OCI-LY1 (cell line): ENCODE measurements at regions not wholly inside any gene's neighbourhood (a gene's known extent, or its start where the extent isn't known, plus 50 kb on each side); places are given as distances from the start of the nearest gene placed in this dataset.

Source experiments
- H2AFZ ChIP-seq: fragments of 200-600 bp; sonication (generic), shearing (Covaris generic); 2 replicates; pipeline ENCODE4 v1.6.0; 2014; ENCODE audit warnings: antibody characterized with exemption, mild to moderate bottlenecking, low read length
- H3F3A ChIP-seq: fragments of 200-600 bp; sonication (generic), shearing (Covaris generic); 2 replicates; pipeline ENCODE4 v1.6.0; 2014; ENCODE audit warnings: mild to moderate bottlenecking, antibody characterized with exemption, low read length, moderate library complexity; ENCODE audit not compliant: insufficient read depth
- H3K27ac ChIP-seq: fragments of 200-600 bp; sonication (generic); 2 replicates; pipeline ENCODE4 v1.5.1; 2014; ENCODE audit warnings: low read length, mixed run types, mild to moderate bottlenecking, low read depth; ENCODE audit not compliant: poor library complexity, severe bottlenecking
- H3K27me3 ChIP-seq: fragments of 200-600 bp; sonication (generic); 2 replicates; pipeline ENCODE4 v1.6.0; 2014; ENCODE audit warnings: antibody characterized with exemption, mild to moderate bottlenecking, low read length, moderate library complexity; ENCODE audit not compliant: insufficient read depth
- H3K36me3 ChIP-seq: fragments of 200-600 bp; sonication (generic); 2 replicates; pipeline ENCODE4 v1.6.1; 2014; ENCODE audit warnings: mild to moderate bottlenecking, antibody characterized with exemption, low read length, moderate library complexity, mixed read lengths; ENCODE audit not compliant: insufficient read depth
- H3K4me1 ChIP-seq: fragments of 200-600 bp; sonication (generic); 2 replicates; pipeline ENCODE4 v1.5.1; 2014; ENCODE audit warnings: mild to moderate bottlenecking, low read length, moderate library complexity; ENCODE audit not compliant: insufficient read depth, severe bottlenecking
- H3K4me2 ChIP-seq: fragments of 200-600 bp; sonication (generic), shearing (Covaris generic); 2 replicates; pipeline ENCODE4 v1.6.1; 2014; ENCODE audit warnings: low read length
- H3K4me3 ChIP-seq: fragments of 200-600 bp; sonication (generic); 2 replicates; pipeline ENCODE4 v1.5.1; 2014; ENCODE audit warnings: low read length, low read depth, mild to moderate bottlenecking, mixed read lengths; ENCODE audit not compliant: poor library complexity, severe bottlenecking
- H3K79me2 ChIP-seq: fragments of 200-600 bp; shearing (Covaris generic); 2 replicates; pipeline ENCODE4 v1.6.1; 2016; ENCODE audit warnings: mixed run types, low read length, mixed read lengths; ENCODE audit not compliant: insufficient read depth
- H3K9ac ChIP-seq: fragments of 200-600 bp; sonication (generic), shearing (Covaris generic); 2 replicates; pipeline ENCODE4 v1.6.1; 2014; ENCODE audit warnings: mild to moderate bottlenecking, low read length, mixed read lengths
- H3K9me2 ChIP-seq: fragments of 200-600 bp; sonication (generic), shearing (Covaris generic); 2 replicates; pipeline ENCODE4 v1.6.1; 2014; ENCODE audit warnings: low read depth, mild to moderate bottlenecking, low read length, mixed read lengths
- H3K9me3 ChIP-seq: fragments of 200-600 bp; shearing (Covaris generic); 2 replicates; pipeline ENCODE4 v1.6.1; 2014; ENCODE audit warnings: low read length, mixed read lengths
- H4K20me1 ChIP-seq: fragments of 200-600 bp; sonication (generic), shearing (Covaris generic); 2 replicates; pipeline ENCODE4 v1.6.0; 2016; ENCODE audit warnings: mild to moderate bottlenecking, low read length; ENCODE audit not compliant: insufficient read depth
- EZH2 ChIP-seq: fragments of 200-600 bp; sonication (generic), shearing (Covaris generic); IDR thresholded peaks from 2 replicates; pipeline ENCODE4 v1.8.0; 2017; ENCODE audit warnings: borderline replicate concordance, mixed run types, mild to moderate bottlenecking, antibody characterized with exemption, low read length, moderate library complexity, mixed read lengths
- TF ChIP-seq, protein P1 (sequence below): fragments of 200-600 bp; sonication (generic), shearing (Covaris generic); IDR thresholded peaks from 2 replicates; pipeline ENCODE4 v1.5.1; 2017; ENCODE audit warnings: mild to moderate bottlenecking, antibody characterized with exemption, low read length, moderate library complexity, mixed read lengths

DNA sequence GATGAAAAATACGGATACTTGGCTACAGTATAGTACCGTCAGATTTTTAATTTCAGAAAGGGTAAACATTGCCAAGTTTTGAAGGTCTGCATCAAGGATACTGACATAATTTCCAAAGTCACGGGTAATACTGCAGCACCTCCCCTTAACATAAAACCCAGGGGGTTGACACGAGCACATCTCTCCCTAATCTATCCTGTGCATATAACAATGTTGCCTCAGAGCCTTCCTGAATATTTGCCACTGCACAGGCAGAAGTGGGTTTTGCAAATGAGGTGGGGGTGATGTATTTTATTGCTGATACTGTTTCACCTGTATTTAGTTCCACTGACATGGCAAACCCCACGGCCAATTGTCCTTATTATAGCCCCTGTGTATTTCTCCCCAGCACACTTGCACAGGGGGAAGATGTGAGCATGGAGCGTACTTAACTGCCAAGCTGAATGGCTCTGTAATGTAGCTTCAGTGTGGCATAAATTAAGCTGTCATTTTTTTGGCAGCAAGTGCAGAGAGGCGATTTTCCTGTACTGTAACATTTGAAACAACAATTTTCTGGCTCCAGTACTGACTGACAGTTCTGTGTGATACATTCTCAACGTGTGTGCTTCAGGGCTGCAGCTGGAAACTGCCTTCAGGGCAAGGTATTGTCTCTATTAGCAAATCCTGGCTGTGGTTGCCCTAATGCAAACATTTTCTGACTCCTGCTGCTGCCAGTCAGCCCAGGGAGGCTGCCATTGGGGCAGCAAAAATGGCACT lies 299.6 kb upstream of the SP4 start:
- no peak for TF ChIP-seq EZH2
- TF ChIP-seq, protein P1, sequence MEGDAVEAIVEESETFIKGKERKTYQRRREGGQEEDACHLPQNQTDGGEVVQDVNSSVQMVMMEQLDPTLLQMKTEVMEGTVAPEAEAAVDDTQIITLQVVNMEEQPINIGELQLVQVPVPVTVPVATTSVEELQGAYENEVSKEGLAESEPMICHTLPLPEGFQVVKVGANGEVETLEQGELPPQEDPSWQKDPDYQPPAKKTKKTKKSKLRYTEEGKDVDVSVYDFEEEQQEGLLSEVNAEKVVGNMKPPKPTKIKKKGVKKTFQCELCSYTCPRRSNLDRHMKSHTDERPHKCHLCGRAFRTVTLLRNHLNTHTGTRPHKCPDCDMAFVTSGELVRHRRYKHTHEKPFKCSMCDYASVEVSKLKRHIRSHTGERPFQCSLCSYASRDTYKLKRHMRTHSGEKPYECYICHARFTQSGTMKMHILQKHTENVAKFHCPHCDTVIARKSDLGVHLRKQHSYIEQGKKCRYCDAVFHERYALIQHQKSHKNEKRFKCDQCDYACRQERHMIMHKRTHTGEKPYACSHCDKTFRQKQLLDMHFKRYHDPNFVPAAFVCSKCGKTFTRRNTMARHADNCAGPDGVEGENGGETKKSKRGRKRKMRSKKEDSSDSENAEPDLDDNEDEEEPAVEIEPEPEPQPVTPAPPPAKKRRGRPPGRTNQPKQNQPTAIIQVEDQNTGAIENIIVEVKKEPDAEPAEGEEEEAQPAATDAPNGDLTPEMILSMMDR = no peak
- H3K4me3 ChIP-seq = no peak overlapping the region
- H3K4me2 ChIP-seq = no peak overlapping the region
- no peak overlapping the region for H2AFZ ChIP-seq
- H4K20me1 ChIP-seq = no peaks in the 10 kb centered on the region
- H3K36me3 ChIP-seq = no peaks in the 10 kb centered on the region
- no peaks in the 10 kb centered on the region for H3K9me3 ChIP-seq
- H3K4me1 ChIP-seq = no peaks in the 10 kb centered on the region
- H3K9me2 ChIP-seq = no peaks in the 10 kb centered on the region
- H3K79me2 ChIP-seq = no peaks in the 10 kb centered on the region
- no peak overlapping the region for H3K9ac ChIP-seq
- no peaks in the 10 kb centered on the region for H3K27me3 ChIP-seq
- no peaks in the 10 kb centered on the region for H3F3A ChIP-seq
- no peak overlapping the region for H3K27ac ChIP-seq

DNA sequence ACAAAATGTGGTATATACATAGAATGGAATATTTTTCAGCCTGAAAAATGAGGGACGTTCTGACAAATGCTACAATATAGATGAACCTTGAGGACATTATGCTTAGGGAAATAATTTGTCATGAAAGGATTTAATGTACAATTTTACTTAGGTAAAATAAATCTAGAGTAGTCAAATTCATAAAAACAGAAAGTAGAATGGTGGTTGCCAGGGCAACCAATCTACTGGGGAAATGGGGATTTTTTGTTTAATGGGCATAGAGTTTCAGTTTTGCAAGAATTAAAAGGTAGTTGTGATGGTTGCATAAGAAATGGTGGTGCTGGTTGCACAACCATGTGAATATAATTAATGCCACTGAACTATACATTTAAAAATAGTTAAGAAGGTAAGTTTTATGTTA lies 296.0 kb upstream of the SP4 start:
- Histone ChIP-seq H4K20me1 (no peaks in the 10 kb centered on the region), H3K79me2 (no peaks in the 10 kb centered on the region), H3K27ac (no peak overlapping the region), H3K36me3 (no peaks in the 10 kb centered on the region), H2AFZ (no peak overlapping the region), H3K9ac (no peak overlapping the region), H3K4me3 (no peak overlapping the region), H3K27me3 (no peaks in the 10 kb centered on the region), H3K4me2 (no peak overlapping the region), H3K9me2 (no peaks in the 10 kb centered on the region), H3K9me3 (no peaks in the 10 kb centered on the region), H3F3A (no peaks in the 10 kb centered on the region), H3K4me1 (no peaks in the 10 kb centered on the region)
- TF ChIP-seq, protein P1 = no peak
- no peak for TF ChIP-seq EZH2

DNA sequence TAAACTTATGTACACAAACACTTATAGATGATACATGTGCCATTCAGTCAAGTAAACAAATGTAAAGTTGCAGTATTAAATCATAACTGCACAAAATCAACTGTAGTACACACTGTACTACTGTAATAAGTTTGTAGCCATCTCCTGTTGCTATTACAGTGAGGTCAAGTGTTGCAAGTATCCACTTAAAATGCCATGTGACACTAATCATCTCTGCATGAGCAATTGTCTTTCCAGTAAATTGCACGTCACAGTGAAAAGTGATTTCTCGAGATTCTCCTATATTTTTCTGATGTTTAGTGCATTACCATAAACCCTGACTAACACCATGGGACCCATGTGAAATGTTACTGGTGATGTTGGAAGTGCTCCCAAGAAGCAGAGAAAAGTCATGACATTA lies 293.3 kb upstream of the SP4 start:
- H3K9me2 ChIP-seq = no peaks in the 10 kb centered on the region
- H3K4me2 ChIP-seq = no peak overlapping the region
- H3K4me1 ChIP-seq = no peaks in the 10 kb centered on the region
- no peaks in the 10 kb centered on the region for H3F3A ChIP-seq
- H3K27me3 ChIP-seq = no peaks in the 10 kb centered on the region
- H3K9ac ChIP-seq = no peak overlapping the region
- no peaks in the 10 kb centered on the region for H3K36me3 ChIP-seq
- H2AFZ ChIP-seq = no peak overlapping the region
- H3K9me3 ChIP-seq = no peaks in the 10 kb centered on the region
- no peak overlapping the region for H3K27ac ChIP-seq
- no peaks in the 10 kb centered on the region for H3K79me2 ChIP-seq
- TF ChIP-seq, protein P1 = no peak
- TF ChIP-seq EZH2 = no peak
- H3K4me3 ChIP-seq = no peak overlapping the region
- no peaks in the 10 kb centered on the region for H4K20me1 ChIP-seq
